ENCODE measurements at regions not wholly inside any gene's neighbourhood (a gene's known extent, or its start where the extent isn't known, plus 50 kb on each side); places are given as distances from the start of the nearest gene placed in this dataset.

DNA sequence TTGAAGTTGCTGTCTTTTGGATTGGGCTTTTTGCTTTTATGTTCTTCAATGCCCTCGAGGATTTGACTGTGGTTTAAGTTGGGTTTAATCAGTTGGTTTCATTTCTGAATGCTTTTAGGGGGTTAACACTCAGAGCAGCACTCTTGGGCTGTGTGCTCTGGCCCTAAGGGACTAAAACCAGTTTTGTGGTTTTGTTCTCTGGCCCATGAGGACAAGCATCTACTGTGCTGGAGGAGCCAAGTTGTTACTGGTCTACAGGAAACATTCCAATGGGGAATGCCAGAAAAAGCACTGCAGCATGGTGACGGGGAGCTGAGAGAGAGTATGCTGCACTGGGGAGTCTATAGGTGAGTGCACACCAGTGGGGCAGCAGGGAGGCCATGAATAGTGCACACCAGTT, 596.9 kb downstream of the ZBBX start:
- no peak for FAIRE-seq

DNA sequence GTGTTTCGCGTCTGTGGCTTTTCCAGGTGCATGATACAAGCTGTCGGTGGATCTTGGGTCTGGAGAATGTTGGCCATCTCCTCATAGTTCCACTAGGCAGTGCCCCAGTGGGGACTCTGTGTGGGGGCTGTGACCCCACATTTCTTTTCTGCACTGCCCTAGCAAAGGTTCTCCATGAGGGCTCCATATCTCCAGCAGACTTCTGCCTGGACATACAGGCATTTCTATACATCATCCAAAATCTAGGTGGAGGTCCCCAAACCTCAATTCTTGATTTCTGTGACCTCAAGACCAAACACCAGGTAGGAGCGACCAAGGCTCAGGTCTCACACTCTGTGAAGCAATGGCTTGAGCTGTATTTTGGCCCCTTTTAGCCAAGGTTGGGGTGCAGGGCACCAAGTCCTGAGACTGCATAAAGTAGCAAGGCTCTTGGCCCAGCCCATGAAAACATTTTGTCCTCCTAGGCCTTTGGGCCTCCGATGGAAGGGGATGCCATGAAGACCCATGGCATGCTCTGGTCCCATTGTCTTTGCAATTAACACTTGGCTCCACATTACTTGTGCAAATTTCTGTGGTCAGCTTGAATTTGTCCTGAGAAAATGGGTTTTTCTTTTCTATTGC, 615.3 kb downstream of the ZBBX start:
- no peak overlapping the region for H3K4me3 ChIP-seq
- ChIA-PET CTCF (no interaction called here), POLR2A (no interaction called here)
- 47% methylated on average over 5 of the region's 5 CpGs for WGBS (ENCODE audit: missing lambda C conversion rate)
- H3K4me1 ChIP-seq, result no peaks in the 10 kb centered on the region
- ATAC-seq (no peak), FAIRE-seq (no peak), DNase-seq (ENCODE audit: low read depth in 1 of 2, low spot score in 1 of 2) (no peak)
- no peaks in the 10 kb centered on the region; the same call in 2 of the 3 replicates for H3K9me3 ChIP-seq
- no peak overlapping the region for H3K27ac ChIP-seq
- no peak for TF ChIP-seq EHF (CRISPR knock-in tag; IDR thresholded peaks at IDR 0.05)
- TF ChIP-seq, protein P1, sequence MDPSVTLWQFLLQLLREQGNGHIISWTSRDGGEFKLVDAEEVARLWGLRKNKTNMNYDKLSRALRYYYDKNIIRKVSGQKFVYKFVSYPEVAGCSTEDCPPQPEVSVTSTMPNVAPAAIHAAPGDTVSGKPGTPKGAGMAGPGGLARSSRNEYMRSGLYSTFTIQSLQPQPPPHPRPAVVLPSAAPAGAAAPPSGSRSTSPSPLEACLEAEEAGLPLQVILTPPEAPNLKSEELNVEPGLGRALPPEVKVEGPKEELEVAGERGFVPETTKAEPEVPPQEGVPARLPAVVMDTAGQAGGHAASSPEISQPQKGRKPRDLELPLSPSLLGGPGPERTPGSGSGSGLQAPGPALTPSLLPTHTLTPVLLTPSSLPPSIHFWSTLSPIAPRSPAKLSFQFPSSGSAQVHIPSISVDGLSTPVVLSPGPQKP (IDR thresholded peaks at IDR 0.05; ENCODE audit: low read depth, low read length), result no peak
- no peak overlapping the region for H3K4me2 ChIP-seq

More for the DNA sequence above, 596.9 kb downstream of the ZBBX start:
- no peak overlapping the region for H3K4me2 ChIP-seq
- H3K4me1 ChIP-seq, result no peaks in the 10 kb centered on the region
- POLR2A ChIA-PET, result no interaction called here
- WGBS (ENCODE audit: missing lambda C conversion rate), result 12% methylated on average over 2 of the region's 2 CpGs
- no peak for TF ChIP-seq ZSCAN20 (CRISPR knock-in tag; IDR thresholded peaks at IDR 0.05)
- no peak for TF ChIP-seq NR3C1 (IDR thresholded peaks at IDR 0.05)
- no peak for TF ChIP-seq ZNF302 (CRISPR knock-in tag; IDR thresholded peaks at IDR 0.05)
- TF ChIP-seq, protein P2, sequence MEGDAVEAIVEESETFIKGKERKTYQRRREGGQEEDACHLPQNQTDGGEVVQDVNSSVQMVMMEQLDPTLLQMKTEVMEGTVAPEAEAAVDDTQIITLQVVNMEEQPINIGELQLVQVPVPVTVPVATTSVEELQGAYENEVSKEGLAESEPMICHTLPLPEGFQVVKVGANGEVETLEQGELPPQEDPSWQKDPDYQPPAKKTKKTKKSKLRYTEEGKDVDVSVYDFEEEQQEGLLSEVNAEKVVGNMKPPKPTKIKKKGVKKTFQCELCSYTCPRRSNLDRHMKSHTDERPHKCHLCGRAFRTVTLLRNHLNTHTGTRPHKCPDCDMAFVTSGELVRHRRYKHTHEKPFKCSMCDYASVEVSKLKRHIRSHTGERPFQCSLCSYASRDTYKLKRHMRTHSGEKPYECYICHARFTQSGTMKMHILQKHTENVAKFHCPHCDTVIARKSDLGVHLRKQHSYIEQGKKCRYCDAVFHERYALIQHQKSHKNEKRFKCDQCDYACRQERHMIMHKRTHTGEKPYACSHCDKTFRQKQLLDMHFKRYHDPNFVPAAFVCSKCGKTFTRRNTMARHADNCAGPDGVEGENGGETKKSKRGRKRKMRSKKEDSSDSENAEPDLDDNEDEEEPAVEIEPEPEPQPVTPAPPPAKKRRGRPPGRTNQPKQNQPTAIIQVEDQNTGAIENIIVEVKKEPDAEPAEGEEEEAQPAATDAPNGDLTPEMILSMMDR (IDR thresholded peaks at IDR 0.05), result no peak
- no peak for TF ChIP-seq FOXS1 (CRISPR knock-in tag; IDR thresholded peaks at IDR 0.05)
- TF ChIP-seq GATA3 (IDR thresholded peaks at IDR 0.05; ENCODE audit: borderline replicate concordance), result no peak
- TF ChIP-seq, protein P3, sequence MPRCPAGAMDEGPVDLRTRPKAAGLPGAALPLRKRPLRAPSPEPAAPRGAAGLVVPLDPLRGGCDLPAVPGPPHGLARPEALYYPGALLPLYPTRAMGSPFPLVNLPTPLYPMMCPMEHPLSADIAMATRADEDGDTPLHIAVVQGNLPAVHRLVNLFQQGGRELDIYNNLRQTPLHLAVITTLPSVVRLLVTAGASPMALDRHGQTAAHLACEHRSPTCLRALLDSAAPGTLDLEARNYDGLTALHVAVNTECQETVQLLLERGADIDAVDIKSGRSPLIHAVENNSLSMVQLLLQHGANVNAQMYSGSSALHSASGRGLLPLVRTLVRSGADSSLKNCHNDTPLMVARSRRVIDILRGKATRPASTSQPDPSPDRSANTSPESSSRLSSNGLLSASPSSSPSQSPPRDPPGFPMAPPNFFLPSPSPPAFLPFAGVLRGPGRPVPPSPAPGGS (IDR thresholded peaks at IDR 0.05), result no peak
- TF ChIP-seq POLR2A (IDR thresholded peaks at IDR 0.05; ENCODE audit: low read length), result no peak
- no peak for TF ChIP-seq CBX2 (IDR thresholded peaks at IDR 0.05; ENCODE audit: borderline replicate concordance, low read depth)
- TF ChIP-seq RFX5 (IDR thresholded peaks at IDR 0.05), result no peak
- TF ChIP-seq, protein P4, sequence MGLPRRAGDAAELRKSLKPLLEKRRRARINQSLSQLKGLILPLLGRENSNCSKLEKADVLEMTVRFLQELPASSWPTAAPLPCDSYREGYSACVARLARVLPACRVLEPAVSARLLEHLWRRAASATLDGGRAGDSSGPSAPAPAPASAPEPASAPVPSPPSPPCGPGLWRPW (IDR thresholded peaks at IDR 0.05), result no peak
- TF ChIP-seq NFE2L2 (conservative IDR thresholded peaks at IDR 0.05; ENCODE audit: low read length), result no peak
- no peak for TF ChIP-seq KDM5A (IDR thresholded peaks at IDR 0.05)
- no peak for TF ChIP-seq SREBF2 (IDR thresholded peaks at IDR 0.05)
- no peak for TF ChIP-seq CEBPB (IDR thresholded peaks at IDR 0.05)
- TF ChIP-seq ESRRA (IDR thresholded peaks at IDR 0.05; ENCODE audit: borderline replicate concordance, low read length), result no peak
- TF ChIP-seq, protein P5, sequence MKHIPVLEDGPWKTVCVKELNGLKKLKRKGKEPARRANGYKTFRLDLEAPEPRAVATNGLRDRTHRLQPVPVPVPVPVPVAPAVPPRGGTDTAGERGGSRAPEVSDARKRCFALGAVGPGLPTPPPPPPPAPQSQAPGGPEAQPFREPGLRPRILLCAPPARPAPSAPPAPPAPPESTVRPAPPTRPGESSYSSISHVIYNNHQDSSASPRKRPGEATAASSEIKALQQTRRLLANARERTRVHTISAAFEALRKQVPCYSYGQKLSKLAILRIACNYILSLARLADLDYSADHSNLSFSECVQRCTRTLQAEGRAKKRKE (CRISPR knock-in tag; IDR thresholded peaks at IDR 0.05; ENCODE audit: low read depth), result no peak
- TF ChIP-seq, protein P6, sequence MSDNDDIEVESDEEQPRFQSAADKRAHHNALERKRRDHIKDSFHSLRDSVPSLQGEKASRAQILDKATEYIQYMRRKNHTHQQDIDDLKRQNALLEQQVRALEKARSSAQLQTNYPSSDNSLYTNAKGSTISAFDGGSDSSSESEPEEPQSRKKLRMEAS (IDR thresholded peaks at IDR 0.05), result no peak
- TF ChIP-seq EHF (CRISPR knock-in tag; IDR thresholded peaks at IDR 0.05), result no peak
- no peak for TF ChIP-seq ZC3H11A (IDR thresholded peaks at IDR 0.05)
- no peak overlapping the region for H3K4me3 ChIP-seq
- no peak overlapping the region for H3K27ac ChIP-seq
- no peak for ATAC-seq
- CTCF ChIA-PET, result no interaction called here
- H3K9me3 ChIP-seq, result no peaks in the 10 kb centered on the region
- no peak for DNase-seq (ENCODE audit: low read depth in 1 of 2, low spot score in 1 of 2)
